Fibroblast of lung (primary cell): ENCODE measurements at regions not wholly inside any gene's neighbourhood (a gene's known extent, or its start where the extent isn't known, plus 50 kb on each side); places are given as distances from the start of the nearest gene placed in this dataset.

ENCODE experiments used
- EZH2 ChIP-seq: IDR thresholded peaks from 2 replicates; pipeline ENCODE4 v1.5.1; 2012; ENCODE audit warnings: low read length, control low read depth, mild to moderate bottlenecking; ENCODE audit errors: missing control alignments
- TF ChIP-seq, protein P1 (sequence below), 2 donors: IDR thresholded peaks in 1 of 2; conservative IDR thresholded peaks in 1 of 2; 1 replicate in 1 of 2; 2 replicates in 1 of 2; pipeline ENCODE4 v1.5.1; 2011 to 2012; ENCODE audit warnings: low read length in 2 of 2, control low read depth in 1 of 2, inconsistent platforms in 1 of 2, low read depth in 1 of 2, mild to moderate bottlenecking in 1 of 2

DNA sequence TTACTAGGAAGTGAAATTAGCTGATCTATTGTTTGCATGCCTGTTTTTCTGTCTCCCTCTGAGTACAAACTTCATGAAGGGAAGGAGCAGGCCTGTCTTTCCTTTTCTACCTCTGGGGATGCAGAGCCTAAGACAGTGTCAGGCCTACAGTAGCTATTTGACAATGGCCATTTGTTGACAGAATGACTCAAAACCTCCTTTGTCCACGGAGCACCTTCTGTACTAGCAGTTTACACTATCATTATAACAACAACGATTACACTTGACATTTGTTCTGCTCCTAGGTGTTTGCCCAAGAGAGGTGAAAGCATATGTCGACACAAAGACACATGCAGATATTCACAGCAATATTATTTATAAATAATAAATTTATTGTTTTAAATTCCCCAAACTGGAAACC lies 132.3 kb upstream of the IRX3 start:
- TF ChIP-seq, protein P1, sequence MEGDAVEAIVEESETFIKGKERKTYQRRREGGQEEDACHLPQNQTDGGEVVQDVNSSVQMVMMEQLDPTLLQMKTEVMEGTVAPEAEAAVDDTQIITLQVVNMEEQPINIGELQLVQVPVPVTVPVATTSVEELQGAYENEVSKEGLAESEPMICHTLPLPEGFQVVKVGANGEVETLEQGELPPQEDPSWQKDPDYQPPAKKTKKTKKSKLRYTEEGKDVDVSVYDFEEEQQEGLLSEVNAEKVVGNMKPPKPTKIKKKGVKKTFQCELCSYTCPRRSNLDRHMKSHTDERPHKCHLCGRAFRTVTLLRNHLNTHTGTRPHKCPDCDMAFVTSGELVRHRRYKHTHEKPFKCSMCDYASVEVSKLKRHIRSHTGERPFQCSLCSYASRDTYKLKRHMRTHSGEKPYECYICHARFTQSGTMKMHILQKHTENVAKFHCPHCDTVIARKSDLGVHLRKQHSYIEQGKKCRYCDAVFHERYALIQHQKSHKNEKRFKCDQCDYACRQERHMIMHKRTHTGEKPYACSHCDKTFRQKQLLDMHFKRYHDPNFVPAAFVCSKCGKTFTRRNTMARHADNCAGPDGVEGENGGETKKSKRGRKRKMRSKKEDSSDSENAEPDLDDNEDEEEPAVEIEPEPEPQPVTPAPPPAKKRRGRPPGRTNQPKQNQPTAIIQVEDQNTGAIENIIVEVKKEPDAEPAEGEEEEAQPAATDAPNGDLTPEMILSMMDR (conservative IDR thresholded peaks at IDR 0.05 in 1 of 2, IDR thresholded peaks at IDR 0.05 in 1 of 2; ENCODE audit: low read depth in 1 of 2, low read length in 2 of 2), result no peak
- TF ChIP-seq EZH2, result no peak
